GM23338 (cell line): ENCODE measurements at regions not wholly inside any gene's neighbourhood (a gene's known extent, or its start where the extent isn't known, plus 50 kb on each side); places are given as distances from the start of the nearest gene placed in this dataset.

Experiments
- EZH2 ChIP-seq: fragments of 200-600 bp; sonication (generic); IDR thresholded peaks from one replicate; pipeline ENCODE4 v1.8.0; 2017; ENCODE audit warnings: antibody characterized with exemption, mild to moderate bottlenecking, low read depth; ENCODE audit not compliant: unreplicated experiment
- EZH2phosphoT487 ChIP-seq: fragments of 200-600 bp; sonication (generic); IDR thresholded peaks from one replicate; pipeline ENCODE4 v1.8.1; 2018; ENCODE audit warnings: antibody characterized with exemption; ENCODE audit not compliant: unreplicated experiment
- POLR2AphosphoS5 ChIP-seq: IDR thresholded peaks from 2 replicates; pipeline ENCODE4 v1.6.1; 2016; ENCODE audit warnings: antibody characterized with exemption, low read depth
- STAT1 ChIP-seq: IDR thresholded peaks from one replicate; pipeline ENCODE4 v1.6.1; 2016; ENCODE audit warnings: antibody characterized with exemption; ENCODE audit not compliant: unreplicated experiment
- ZNF331 ChIP-seq: fragments of 250-450 bp; sonication (Bioruptor Pico); IDR thresholded peaks from 2 replicates; pipeline ENCODE4 v1.5.0; 2020; ENCODE audit warnings: low read depth, mild to moderate bottlenecking, moderate library complexity
- TF ChIP-seq, protein P1 (sequence below), 2 experiments: fragments of 200-600 bp in 1 of 2; sonication (generic) in 1 of 2; conservative IDR thresholded peaks; 2 replicates each; pipeline versions ENCODE4 v1.5.1 to v1.6.1; 2016 to 2017; ENCODE audit warnings: antibody characterized with exemption in 2 of 2, low read depth in 2 of 2, mild to moderate bottlenecking in 2 of 2, moderate library complexity in 1 of 2
- TF ChIP-seq, protein P2 (sequence below): fragments of 250-450 bp; sonication (Bioruptor Pico); IDR thresholded peaks from 2 replicates; pipeline ENCODE4 v1.5.0; 2020; ENCODE audit warnings: mild to moderate bottlenecking, moderate library complexity
- TF ChIP-seq, protein P3 (sequence below): IDR thresholded peaks from one replicate; pipeline ENCODE4 v1.6.1; 2018; ENCODE audit warnings: antibody characterized with exemption; ENCODE audit not compliant: unreplicated experiment
- TF ChIP-seq, protein P4 (sequence below): IDR thresholded peaks from 2 replicates; pipeline ENCODE4 v1.6.1; 2016; ENCODE audit warnings: antibody characterized with exemption

DNA sequence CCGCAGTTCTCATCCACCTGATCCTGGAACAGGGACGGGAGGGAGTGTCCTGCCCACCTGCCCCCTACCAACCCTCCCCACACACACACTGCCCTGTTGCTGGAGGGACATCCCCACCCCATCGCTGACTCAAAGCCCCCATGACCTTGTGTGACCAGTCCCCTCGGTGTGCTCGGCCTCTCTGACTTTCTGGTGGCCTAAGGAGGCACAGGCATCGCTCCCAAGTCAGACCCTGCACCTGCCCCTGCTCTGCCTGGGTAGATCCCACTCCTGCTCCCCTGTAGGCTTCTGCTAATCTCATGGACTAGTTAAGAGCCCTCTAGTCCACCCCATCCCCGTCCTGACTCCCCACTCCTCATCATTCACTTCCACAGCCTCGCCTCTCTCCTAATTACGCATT, 58.8 kb upstream of the DOCK1 start:
- TF ChIP-seq, protein P1, sequence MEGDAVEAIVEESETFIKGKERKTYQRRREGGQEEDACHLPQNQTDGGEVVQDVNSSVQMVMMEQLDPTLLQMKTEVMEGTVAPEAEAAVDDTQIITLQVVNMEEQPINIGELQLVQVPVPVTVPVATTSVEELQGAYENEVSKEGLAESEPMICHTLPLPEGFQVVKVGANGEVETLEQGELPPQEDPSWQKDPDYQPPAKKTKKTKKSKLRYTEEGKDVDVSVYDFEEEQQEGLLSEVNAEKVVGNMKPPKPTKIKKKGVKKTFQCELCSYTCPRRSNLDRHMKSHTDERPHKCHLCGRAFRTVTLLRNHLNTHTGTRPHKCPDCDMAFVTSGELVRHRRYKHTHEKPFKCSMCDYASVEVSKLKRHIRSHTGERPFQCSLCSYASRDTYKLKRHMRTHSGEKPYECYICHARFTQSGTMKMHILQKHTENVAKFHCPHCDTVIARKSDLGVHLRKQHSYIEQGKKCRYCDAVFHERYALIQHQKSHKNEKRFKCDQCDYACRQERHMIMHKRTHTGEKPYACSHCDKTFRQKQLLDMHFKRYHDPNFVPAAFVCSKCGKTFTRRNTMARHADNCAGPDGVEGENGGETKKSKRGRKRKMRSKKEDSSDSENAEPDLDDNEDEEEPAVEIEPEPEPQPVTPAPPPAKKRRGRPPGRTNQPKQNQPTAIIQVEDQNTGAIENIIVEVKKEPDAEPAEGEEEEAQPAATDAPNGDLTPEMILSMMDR (conservative IDR thresholded peaks at IDR 0.05; ENCODE audit: low read depth in 2 of 2) = no peak
- no peak for TF ChIP-seq EZH2
- TF ChIP-seq POLR2AphosphoS5 = no peak
- no peak for TF ChIP-seq ZNF331
- TF ChIP-seq, protein P2, sequence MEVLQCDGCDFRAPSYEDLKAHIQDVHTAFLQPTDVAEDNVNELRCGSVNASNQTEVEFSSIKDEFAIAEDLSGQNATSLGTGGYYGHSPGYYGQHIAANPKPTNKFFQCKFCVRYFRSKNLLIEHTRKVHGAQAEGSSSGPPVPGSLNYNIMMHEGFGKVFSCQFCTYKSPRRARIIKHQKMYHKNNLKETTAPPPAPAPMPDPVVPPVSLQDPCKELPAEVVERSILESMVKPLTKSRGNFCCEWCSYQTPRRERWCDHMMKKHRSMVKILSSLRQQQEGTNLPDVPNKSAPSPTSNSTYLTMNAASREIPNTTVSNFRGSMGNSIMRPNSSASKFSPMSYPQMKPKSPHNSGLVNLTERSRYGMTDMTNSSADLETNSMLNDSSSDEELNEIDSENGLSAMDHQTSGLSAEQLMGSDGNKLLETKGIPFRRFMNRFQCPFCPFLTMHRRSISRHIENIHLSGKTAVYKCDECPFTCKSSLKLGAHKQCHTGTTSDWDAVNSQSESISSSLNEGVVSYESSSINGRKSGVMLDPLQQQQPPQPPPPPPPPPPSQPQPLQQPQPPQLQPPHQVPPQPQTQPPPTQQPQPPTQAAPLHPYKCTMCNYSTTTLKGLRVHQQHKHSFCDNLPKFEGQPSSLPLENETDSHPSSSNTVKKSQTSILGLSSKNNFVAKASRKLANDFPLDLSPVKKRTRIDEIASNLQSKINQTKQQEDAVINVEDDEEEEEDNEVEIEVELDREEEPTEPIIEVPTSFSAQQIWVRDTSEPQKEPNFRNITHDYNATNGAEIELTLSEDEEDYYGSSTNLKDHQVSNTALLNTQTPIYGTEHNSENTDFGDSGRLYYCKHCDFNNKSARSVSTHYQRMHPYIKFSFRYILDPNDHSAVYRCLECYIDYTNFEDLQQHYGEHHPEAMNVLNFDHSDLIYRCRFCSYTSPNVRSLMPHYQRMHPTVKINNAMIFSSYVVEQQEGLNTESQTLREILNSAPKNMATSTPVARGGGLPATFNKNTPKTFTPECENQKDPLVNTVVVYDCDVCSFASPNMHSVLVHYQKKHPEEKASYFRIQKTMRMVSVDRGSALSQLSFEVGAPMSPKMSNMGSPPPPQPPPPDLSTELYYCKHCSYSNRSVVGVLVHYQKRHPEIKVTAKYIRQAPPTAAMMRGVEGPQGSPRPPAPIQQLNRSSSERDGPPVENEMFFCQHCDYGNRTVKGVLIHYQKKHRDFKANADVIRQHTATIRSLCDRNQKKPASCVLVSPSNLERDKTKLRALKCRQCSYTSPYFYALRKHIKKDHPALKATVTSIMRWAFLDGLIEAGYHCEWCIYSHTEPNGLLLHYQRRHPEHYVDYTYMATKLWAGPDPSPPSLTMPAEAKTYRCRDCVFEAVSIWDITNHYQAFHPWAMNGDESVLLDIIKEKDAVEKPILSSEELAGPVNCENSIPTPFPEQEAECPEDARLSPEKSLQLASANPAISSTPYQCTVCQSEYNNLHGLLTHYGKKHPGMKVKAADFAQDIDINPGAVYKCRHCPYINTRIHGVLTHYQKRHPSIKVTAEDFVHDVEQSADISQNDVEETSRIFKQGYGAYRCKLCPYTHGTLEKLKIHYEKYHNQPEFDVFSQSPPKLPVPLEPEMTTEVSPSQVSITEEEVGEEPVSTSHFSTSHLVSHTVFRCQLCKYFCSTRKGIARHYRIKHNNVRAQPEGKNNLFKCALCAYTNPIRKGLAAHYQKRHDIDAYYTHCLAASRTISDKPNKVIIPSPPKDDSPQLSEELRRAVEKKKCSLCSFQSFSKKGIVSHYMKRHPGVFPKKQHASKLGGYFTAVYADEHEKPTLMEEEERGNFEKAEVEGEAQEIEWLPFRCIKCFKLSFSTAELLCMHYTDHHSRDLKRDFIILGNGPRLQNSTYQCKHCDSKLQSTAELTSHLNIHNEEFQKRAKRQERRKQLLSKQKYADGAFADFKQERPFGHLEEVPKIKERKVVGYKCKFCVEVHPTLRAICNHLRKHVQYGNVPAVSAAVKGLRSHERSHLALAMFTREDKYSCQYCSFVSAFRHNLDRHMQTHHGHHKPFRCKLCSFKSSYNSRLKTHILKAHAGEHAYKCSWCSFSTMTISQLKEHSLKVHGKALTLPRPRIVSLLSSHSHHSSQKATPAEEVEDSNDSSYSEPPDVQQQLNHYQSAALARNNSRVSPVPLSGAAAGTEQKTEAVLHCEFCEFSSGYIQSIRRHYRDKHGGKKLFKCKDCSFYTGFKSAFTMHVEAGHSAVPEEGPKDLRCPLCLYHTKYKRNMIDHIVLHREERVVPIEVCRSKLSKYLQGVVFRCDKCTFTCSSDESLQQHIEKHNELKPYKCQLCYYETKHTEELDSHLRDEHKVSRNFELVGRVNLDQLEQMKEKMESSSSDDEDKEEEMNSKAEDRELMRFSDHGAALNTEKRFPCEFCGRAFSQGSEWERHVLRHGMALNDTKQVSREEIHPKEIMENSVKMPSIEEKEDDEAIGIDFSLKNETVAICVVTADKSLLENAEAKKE (CRISPR knock-in tag) = no peak
- TF ChIP-seq STAT1 = no peak
- no peak for TF ChIP-seq EZH2phosphoT487
- TF ChIP-seq, protein P3, sequence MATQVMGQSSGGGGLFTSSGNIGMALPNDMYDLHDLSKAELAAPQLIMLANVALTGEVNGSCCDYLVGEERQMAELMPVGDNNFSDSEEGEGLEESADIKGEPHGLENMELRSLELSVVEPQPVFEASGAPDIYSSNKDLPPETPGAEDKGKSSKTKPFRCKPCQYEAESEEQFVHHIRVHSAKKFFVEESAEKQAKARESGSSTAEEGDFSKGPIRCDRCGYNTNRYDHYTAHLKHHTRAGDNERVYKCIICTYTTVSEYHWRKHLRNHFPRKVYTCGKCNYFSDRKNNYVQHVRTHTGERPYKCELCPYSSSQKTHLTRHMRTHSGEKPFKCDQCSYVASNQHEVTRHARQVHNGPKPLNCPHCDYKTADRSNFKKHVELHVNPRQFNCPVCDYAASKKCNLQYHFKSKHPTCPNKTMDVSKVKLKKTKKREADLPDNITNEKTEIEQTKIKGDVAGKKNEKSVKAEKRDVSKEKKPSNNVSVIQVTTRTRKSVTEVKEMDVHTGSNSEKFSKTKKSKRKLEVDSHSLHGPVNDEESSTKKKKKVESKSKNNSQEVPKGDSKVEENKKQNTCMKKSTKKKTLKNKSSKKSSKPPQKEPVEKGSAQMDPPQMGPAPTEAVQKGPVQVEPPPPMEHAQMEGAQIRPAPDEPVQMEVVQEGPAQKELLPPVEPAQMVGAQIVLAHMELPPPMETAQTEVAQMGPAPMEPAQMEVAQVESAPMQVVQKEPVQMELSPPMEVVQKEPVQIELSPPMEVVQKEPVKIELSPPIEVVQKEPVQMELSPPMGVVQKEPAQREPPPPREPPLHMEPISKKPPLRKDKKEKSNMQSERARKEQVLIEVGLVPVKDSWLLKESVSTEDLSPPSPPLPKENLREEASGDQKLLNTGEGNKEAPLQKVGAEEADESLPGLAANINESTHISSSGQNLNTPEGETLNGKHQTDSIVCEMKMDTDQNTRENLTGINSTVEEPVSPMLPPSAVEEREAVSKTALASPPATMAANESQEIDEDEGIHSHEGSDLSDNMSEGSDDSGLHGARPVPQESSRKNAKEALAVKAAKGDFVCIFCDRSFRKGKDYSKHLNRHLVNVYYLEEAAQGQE = no peak
- TF ChIP-seq, protein P4, sequence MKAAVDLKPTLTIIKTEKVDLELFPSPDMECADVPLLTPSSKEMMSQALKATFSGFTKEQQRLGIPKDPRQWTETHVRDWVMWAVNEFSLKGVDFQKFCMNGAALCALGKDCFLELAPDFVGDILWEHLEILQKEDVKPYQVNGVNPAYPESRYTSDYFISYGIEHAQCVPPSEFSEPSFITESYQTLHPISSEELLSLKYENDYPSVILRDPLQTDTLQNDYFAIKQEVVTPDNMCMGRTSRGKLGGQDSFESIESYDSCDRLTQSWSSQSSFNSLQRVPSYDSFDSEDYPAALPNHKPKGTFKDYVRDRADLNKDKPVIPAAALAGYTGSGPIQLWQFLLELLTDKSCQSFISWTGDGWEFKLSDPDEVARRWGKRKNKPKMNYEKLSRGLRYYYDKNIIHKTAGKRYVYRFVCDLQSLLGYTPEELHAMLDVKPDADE = no peak
